ENCODE measurements at regions not wholly inside any gene's neighbourhood (a gene's known extent, or its start where the extent isn't known, plus 50 kb on each side); places are given as distances from the start of the nearest gene placed in this dataset.

DNA sequence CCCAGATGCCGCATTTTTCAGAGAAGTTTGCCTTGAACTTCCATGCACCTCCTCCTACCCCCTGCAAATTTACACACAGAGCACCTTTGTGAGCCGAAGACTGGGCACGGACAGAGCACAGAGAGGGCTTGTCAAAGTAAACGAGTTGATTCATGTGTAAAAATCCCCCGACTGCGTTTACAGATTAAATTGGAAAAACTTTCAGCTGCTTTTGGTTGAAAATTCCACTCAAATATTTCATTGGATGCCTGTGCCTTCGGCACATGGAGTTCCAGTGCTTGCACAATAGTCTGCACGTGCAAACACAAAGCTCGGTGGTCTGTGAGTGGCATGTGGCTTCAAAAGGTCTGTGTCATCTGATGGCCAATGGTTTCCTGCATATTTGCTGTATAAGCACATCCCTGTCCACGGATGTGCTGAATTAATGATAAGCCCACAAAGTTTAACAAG is 177.5 kb downstream of the SETD4 start (continued):
- TF ChIP-seq, protein P1, sequence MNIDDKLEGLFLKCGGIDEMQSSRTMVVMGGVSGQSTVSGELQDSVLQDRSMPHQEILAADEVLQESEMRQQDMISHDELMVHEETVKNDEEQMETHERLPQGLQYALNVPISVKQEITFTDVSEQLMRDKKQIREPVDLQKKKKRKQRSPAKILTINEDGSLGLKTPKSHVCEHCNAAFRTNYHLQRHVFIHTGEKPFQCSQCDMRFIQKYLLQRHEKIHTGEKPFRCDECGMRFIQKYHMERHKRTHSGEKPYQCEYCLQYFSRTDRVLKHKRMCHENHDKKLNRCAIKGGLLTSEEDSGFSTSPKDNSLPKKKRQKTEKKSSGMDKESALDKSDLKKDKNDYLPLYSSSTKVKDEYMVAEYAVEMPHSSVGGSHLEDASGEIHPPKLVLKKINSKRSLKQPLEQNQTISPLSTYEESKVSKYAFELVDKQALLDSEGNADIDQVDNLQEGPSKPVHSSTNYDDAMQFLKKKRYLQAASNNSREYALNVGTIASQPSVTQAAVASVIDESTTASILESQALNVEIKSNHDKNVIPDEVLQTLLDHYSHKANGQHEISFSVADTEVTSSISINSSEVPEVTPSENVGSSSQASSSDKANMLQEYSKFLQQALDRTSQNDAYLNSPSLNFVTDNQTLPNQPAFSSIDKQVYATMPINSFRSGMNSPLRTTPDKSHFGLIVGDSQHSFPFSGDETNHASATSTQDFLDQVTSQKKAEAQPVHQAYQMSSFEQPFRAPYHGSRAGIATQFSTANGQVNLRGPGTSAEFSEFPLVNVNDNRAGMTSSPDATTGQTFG (tag by site-specific recombination; IDR thresholded peaks at IDR 0.05; ENCODE audit: borderline replicate concordance): no peak
- TF ChIP-seq GLI2 (tag by site-specific recombination; IDR thresholded peaks at IDR 0.05; ENCODE audit: borderline replicate concordance, low read depth): no peak
- TF ChIP-seq ZNF776 (tag by site-specific recombination; IDR thresholded peaks at IDR 0.05; ENCODE audit: borderline replicate concordance): no peak

DNA sequence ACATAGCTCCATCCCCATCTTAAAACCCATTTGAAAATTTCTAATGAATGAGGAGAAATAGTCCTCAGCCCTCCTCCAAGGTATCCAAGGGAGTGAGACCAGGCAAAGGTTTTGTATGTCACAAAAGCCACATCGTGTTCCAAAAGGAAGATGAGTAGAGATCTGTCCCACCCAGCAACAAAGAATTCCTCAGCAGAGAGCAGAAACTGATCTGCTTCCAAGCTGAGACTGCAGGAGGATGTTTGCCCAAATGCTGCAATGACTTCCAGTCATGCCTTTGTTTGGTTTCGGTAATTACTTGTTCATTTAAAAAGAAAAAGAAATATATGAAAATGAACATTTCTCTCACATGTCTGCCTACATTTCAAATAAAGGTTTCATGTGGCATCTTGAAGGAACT is 186.9 kb downstream of the SETD4 start:
- ChIA-PET CTCF (interaction anchor here (0.6 to 0.8 kb wide), 3 partner anchors 34 to 236 kb away, joined by 3 to 4 read pairs (median 3); no protein-coding TSS in a partner anchor), POLR2A (interaction anchor here (0.6 to 1.0 kb wide), 2 partner anchors 260 to 485 kb away, joined by 4 to 7 read pairs; no protein-coding TSS in a partner anchor)
- Histone ChIP-seq H3K4me3 (ENCODE audit: low read depth, low read length) (no peak overlapping the region), H3K27ac (ENCODE audit: extremely low read depth, low read depth, low read length) (no peak overlapping the region), H3K36me3 (ENCODE audit: control insufficient read depth in 2 of 2, insufficient read depth in 1 of 2, low read length in 2 of 2) (no peaks in the 10 kb centered on the region), H3K9me3 (ENCODE audit: control insufficient read depth, insufficient read depth, low read depth, low read length) (no peaks in the 10 kb centered on the region), H3K4me1 (ENCODE audit: control insufficient read depth, insufficient read depth, low read length) (no peaks in the 10 kb centered on the region)
- TF ChIP-seq ZNF514 (tag by site-specific recombination; IDR thresholded peaks at IDR 0.05): no peak
- TF ChIP-seq, protein P2, sequence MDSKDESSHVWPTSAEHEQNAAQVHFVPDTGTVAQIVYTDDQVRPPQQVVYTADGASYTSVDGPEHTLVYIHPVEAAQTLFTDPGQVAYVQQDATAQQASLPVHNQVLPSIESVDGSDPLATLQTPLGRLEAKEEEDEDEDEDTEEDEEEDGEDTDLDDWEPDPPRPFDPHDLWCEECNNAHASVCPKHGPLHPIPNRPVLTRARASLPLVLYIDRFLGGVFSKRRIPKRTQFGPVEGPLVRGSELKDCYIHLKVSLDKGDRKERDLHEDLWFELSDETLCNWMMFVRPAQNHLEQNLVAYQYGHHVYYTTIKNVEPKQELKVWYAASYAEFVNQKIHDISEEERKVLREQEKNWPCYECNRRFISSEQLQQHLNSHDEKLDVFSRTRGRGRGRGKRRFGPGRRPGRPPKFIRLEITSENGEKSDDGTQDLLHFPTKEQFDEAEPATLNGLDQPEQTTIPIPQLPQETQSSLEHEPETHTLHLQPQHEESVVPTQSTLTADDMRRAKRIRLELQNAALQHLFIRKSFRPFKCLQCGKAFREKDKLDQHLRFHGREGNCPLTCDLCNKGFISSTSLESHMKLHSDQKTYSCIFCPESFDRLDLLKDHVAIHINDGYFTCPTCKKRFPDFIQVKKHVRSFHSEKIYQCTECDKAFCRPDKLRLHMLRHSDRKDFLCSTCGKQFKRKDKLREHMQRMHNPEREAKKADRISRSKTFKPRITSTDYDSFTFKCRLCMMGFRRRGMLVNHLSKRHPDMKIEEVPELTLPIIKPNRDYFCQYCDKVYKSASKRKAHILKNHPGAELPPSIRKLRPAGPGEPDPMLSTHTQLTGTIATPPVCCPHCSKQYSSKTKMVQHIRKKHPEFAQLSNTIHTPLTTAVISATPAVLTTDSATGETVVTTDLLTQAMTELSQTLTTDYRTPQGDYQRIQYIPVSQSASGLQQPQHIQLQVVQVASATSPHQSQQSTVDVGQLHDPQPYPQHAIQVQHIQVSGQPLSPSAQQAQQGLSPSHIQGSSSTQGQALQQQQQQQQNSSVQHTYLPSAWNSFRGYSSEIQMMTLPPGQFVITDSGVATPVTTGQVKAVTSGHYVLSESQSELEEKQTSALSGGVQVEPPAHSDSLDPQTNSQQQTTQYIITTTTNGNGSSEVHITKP (tag by site-specific recombination; IDR thresholded peaks at IDR 0.05): no peak

DNA sequence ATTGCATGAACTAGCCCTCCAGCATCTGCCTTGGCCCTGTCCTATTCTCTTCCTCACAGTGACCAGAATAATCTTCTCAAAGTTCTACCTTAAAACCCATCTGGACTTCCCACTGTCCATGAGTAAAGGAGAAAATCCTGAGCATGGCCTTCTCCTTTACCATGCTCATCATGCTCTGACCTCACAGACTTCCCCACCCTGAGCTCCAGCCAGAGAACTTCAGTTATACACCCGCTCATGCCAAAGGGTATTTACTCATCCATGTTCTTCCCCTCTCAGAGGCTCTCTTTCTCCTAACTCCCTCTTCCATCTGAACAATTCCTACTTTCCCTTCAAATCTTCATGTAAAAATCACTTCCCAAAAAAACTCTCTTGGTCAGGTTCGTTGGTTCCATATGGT is 188.4 kb downstream of the SETD4 start:
- H3K4me1 ChIP-seq (ENCODE audit: control insufficient read depth, insufficient read depth, low read length): no peaks in the 10 kb centered on the region
- no peak overlapping the region for H3K4me3 ChIP-seq (ENCODE audit: low read depth, low read length)
- no peaks in the 10 kb centered on the region for H3K36me3 ChIP-seq (ENCODE audit: control insufficient read depth in 2 of 2, insufficient read depth in 1 of 2, low read length in 2 of 2)
- H3K9me3 ChIP-seq (ENCODE audit: control insufficient read depth, insufficient read depth, low read depth, low read length): no peaks in the 10 kb centered on the region
- CTCF ChIA-PET: interaction anchor here (0.6 kb wide), 1 partner anchor 131 kb away, joined by 3 read pairs; no protein-coding TSS in a partner anchor
- H3K27ac ChIP-seq (ENCODE audit: extremely low read depth, low read depth, low read length): no peak overlapping the region
- POLR2A ChIA-PET: no interaction called here
- TF ChIP-seq, protein P3, sequence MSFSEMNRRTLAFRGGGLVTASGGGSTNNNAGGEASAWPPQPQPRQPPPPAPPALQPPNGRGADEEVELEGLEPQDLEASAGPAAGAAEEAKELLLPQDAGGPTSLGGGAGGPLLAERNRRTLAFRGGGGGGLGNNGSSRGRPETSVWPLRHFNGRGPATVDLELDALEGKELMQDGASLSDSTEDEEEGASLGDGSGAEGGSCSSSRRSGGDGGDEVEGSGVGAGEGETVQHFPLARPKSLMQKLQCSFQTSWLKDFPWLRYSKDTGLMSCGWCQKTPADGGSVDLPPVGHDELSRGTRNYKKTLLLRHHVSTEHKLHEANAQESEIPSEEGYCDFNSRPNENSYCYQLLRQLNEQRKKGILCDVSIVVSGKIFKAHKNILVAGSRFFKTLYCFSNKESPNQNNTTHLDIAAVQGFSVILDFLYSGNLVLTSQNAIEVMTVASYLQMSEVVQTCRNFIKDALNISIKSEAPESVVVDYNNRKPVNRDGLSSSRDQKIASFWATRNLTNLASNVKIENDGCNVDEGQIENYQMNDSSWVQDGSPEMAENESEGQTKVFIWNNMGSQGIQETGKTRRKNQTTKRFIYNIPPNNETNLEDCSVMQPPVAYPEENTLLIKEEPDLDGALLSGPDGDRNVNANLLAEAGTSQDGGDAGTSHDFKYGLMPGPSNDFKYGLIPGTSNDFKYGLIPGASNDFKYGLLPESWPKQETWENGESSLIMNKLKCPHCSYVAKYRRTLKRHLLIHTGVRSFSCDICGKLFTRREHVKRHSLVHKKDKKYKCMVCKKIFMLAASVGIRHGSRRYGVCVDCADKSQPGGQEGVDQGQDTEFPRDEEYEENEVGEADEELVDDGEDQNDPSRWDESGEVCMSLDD (tag by site-specific recombination; IDR thresholded peaks at IDR 0.05): no peak
- TF ChIP-seq, protein P4, sequence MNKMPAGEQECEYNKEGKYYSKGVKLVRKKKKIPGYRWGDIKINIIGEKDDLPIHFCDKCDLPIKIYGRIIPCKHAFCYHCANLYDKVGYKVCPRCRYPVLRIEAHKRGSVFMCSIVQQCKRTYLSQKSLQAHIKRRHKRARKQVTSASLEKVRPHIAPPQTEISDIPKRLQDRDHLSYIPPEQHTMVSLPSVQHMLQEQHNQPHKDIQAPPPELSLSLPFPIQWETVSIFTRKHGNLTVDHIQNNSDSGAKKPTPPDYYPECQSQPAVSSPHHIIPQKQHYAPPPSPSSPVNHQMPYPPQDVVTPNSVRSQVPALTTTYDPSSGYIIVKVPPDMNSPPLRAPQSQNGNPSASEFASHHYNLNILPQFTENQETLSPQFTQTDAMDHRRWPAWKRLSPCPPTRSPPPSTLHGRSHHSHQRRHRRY (tag by site-specific recombination; IDR thresholded peaks at IDR 0.05): no peak
- TF ChIP-seq ZNF600 (tag by site-specific recombination; IDR thresholded peaks at IDR 0.05) (no peak), ZNF660 (tag by site-specific recombination; IDR thresholded peaks at IDR 0.05) (no peak), ZNF19 (tag by site-specific recombination; IDR thresholded peaks at IDR 0.05; ENCODE audit: low read depth) (no peak), ZNF426 (tag by site-specific recombination; IDR thresholded peaks at IDR 0.05) (no peak), ZNF184 (tag by site-specific recombination; IDR thresholded peaks at IDR 0.05) (no peak), ZSCAN16 (tag by site-specific recombination; IDR thresholded peaks at IDR 0.05) (no peak), ZNF133 (tag by site-specific recombination; IDR thresholded peaks at IDR 0.05) (no peak), ZNF510 (tag by site-specific recombination; IDR thresholded peaks at IDR 0.05; ENCODE audit: insufficient replicate concordance) (no peak), ZNF76 (tag by site-specific recombination; IDR thresholded peaks at IDR 0.05; ENCODE audit: borderline replicate concordance, low read depth) (no peak)
- TF ChIP-seq, protein P5, sequence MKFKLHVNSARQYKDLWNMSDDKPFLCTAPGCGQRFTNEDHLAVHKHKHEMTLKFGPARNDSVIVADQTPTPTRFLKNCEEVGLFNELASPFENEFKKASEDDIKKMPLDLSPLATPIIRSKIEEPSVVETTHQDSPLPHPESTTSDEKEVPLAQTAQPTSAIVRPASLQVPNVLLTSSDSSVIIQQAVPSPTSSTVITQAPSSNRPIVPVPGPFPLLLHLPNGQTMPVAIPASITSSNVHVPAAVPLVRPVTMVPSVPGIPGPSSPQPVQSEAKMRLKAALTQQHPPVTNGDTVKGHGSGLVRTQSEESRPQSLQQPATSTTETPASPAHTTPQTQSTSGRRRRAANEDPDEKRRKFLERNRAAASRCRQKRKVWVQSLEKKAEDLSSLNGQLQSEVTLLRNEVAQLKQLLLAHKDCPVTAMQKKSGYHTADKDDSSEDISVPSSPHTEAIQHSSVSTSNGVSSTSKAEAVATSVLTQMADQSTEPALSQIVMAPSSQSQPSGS (tag by site-specific recombination; IDR thresholded peaks at IDR 0.05; ENCODE audit: low read depth): no peak
- TF ChIP-seq, protein P6, sequence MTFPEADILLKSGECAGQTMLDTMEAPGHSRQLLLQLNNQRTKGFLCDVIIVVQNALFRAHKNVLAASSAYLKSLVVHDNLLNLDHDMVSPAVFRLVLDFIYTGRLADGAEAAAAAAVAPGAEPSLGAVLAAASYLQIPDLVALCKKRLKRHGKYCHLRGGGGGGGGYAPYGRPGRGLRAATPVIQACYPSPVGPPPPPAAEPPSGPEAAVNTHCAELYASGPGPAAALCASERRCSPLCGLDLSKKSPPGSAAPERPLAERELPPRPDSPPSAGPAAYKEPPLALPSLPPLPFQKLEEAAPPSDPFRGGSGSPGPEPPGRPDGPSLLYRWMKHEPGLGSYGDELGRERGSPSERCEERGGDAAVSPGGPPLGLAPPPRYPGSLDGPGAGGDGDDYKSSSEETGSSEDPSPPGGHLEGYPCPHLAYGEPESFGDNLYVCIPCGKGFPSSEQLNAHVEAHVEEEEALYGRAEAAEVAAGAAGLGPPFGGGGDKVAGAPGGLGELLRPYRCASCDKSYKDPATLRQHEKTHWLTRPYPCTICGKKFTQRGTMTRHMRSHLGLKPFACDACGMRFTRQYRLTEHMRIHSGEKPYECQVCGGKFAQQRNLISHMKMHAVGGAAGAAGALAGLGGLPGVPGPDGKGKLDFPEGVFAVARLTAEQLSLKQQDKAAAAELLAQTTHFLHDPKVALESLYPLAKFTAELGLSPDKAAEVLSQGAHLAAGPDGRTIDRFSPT (tag by site-specific recombination; IDR thresholded peaks at IDR 0.05): no peak

Measured in HEK293 (cell line).